GM12875 (cell line): ENCODE measurements at regions not wholly inside any gene's neighbourhood (a gene's known extent, or its start where the extent isn't known, plus 50 kb on each side); places are given as distances from the start of the nearest gene placed in this dataset.

Experiments used
- H3K4me3 ChIP-seq: one replicate; pipeline ENCODE4 v1.5.1; 2011; ENCODE audit warnings: low read depth, low read length, control low read depth
- CTCF ChIP-seq: IDR thresholded peaks from 2 replicates; pipeline ENCODE4 v1.5.1; 2011; ENCODE audit warnings: low read depth, mild to moderate bottlenecking, control low read depth, inconsistent platforms, low read length, moderate library complexity, borderline replicate concordance; ENCODE audit not compliant: insufficient read depth

GRCh38 chr9:82234160-82234943 lies 245.8 kb downstream of the SPATA31D1 start:
- H3K4me3 ChIP-seq, result no peak overlapping the region
- no peak for TF ChIP-seq CTCF

- no peak for TF ChIP-seq CTCF
- H3K4me3 ChIP-seq, result no peak overlapping the region
Observed at GRCh38 chr9:82242285-82242963, 253.9 kb downstream of the SPATA31D1 start.

- no peak for TF ChIP-seq CTCF
- no peak overlapping the region for H3K4me3 ChIP-seq
Observed at GRCh38 chr9:82247318-82247717, 258.7 kb downstream of the SPATA31D1 start.

GRCh38 chr9:82252116-82252515 lies 263.5 kb downstream of the SPATA31D1 start:
- TF ChIP-seq CTCF, result no peak
- H3K4me3 ChIP-seq, result no peak overlapping the region

- no peak for TF ChIP-seq CTCF
- H3K4me3 ChIP-seq, result no peak overlapping the region
Observed at GRCh38 chr9:82254646-82255367, 266.2 kb downstream of the SPATA31D1 start.

GRCh38 chr9:82255481-82256176 lies 267.1 kb downstream of the SPATA31D1 start:
- TF ChIP-seq CTCF, result no peak
- no peak overlapping the region for H3K4me3 ChIP-seq
